Esophagus muscularis mucosa (tissue), 4 donors: ENCODE measurements at regions not wholly inside any gene's neighbourhood (a gene's known extent, or its start where the extent isn't known, plus 50 kb on each side); places are given as distances from the start of the nearest gene placed in this dataset.

ENCODE experiments used
- CTCF ChIP-seq, 3 experiments: fragments of 200-600 bp in 2 of 3; fragments of 450-650 bp in 1 of 3; sonication (generic) in 2 of 3; IDR thresholded peaks; one replicate each; pipeline ENCODE4 v1.5.1; 2017 to 2019; ENCODE audit warnings: antibody characterized with exemption in 3 of 3, mild to moderate bottlenecking in 2 of 3, moderate library complexity in 1 of 3
- EP300 ChIP-seq: sonication (generic); formaldehyde crosslinking; IDR thresholded peaks from one replicate; pipeline ENCODE4 v1.6.1; 2017; ENCODE audit warnings: antibody characterized with exemption
- POLR2A ChIP-seq: fragments of 450-650 bp; IDR thresholded peaks from one replicate; pipeline ENCODE4 v1.6.1; 2017; ENCODE audit warnings: antibody characterized with exemption, moderate library complexity, mild to moderate bottlenecking, low read depth

DNA sequence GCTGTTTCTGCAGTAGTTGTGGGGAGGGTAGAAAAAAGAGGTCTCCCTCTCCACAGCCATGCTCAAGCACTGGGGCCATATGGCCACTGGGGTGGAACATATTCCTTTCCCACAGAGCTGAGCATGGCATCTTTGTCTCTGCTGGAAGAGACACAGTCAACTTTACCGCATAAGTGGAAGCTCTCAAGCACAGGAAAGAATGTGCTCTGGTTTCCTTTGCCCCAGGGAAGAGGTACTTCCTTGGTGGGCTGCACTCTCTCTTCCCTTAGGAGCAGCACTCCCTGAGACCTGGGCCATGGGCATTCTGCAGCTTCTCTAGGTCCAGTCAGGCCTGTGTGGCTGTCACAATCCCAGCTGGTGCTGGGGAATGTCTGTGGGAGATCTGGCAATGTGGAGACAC is 168.5 kb upstream of the ACTBL2 start:
- TF ChIP-seq CTCF (IDR thresholded peaks at IDR 0.05) (no peak), POLR2A (no peak), EP300 (no peak)
